GM23338 (cell line): ENCODE measurements at regions not wholly inside any gene's neighbourhood (a gene's known extent, or its start where the extent isn't known, plus 50 kb on each side); places are given as distances from the start of the nearest gene placed in this dataset.

Experiments
- CTCF ChIP-seq, 2 experiments: fragments of 200-600 bp in 1 of 2; sonication (generic) in 1 of 2; conservative IDR thresholded peaks; 2 replicates each; pipeline versions ENCODE4 v1.5.1 to v1.6.1; 2016 to 2017; ENCODE audit warnings: antibody characterized with exemption in 2 of 2, low read depth in 2 of 2, mild to moderate bottlenecking in 2 of 2, moderate library complexity in 1 of 2
- EZH2 ChIP-seq: fragments of 200-600 bp; sonication (generic); IDR thresholded peaks from one replicate; pipeline ENCODE4 v1.8.0; 2017; ENCODE audit warnings: antibody characterized with exemption, mild to moderate bottlenecking, low read depth; ENCODE audit not compliant: unreplicated experiment
- NANOG ChIP-seq: IDR thresholded peaks from 2 replicates; pipeline ENCODE4 v1.6.1; 2016; ENCODE audit warnings: antibody characterized with exemption, borderline replicate concordance
- POLR2AphosphoS5 ChIP-seq: IDR thresholded peaks from 2 replicates; pipeline ENCODE4 v1.6.1; 2016; ENCODE audit warnings: antibody characterized with exemption, low read depth
- REST ChIP-seq: IDR thresholded peaks from one replicate; pipeline ENCODE4 v1.6.1; 2018; ENCODE audit warnings: antibody characterized with exemption; ENCODE audit not compliant: unreplicated experiment
- ZNF462 ChIP-seq: fragments of 250-450 bp; sonication (Bioruptor Pico); IDR thresholded peaks from 2 replicates; pipeline ENCODE4 v1.5.0; 2020; ENCODE audit warnings: mild to moderate bottlenecking, moderate library complexity

- TF ChIP-seq EZH2 (no peak), CTCF (conservative IDR thresholded peaks at IDR 0.05; ENCODE audit: low read depth in 2 of 2) (no peak), ZNF462 (no peak), REST (no peak), POLR2AphosphoS5 (no peak), NANOG (no peak)
Measured at GRCh38 chr6:53724501-53724900, 58.9 kb upstream of the KLHL31 start.
